Gastroesophageal sphincter (tissue), 3 donors: ENCODE measurements at regions not wholly inside any gene's neighbourhood (a gene's known extent, or its start where the extent isn't known, plus 50 kb on each side); places are given as distances from the start of the nearest gene placed in this dataset.

ENCODE experiments used
- EP300 ChIP-seq: sonication (generic); formaldehyde crosslinking; IDR thresholded peaks from one replicate; pipeline ENCODE4 v1.6.1; 2017; ENCODE audit warnings: antibody characterized with exemption, mild to moderate bottlenecking
- TF ChIP-seq, protein P1 (sequence below), 4 experiments: fragments of 200-600 bp in 2 of 4; fragments of 450-650 bp in 2 of 4; sonication (generic) in 1 of 4; IDR thresholded peaks; one replicate each; pipeline ENCODE4 v1.5.1; 2017 to 2019; ENCODE audit warnings: antibody characterized with exemption in 4 of 4, mild to moderate bottlenecking in 2 of 4, moderate library complexity in 2 of 4

GRCh38 chr5:27908341-27908740 is 870.0 kb upstream of the CDH9 start:
- TF ChIP-seq, protein P1, sequence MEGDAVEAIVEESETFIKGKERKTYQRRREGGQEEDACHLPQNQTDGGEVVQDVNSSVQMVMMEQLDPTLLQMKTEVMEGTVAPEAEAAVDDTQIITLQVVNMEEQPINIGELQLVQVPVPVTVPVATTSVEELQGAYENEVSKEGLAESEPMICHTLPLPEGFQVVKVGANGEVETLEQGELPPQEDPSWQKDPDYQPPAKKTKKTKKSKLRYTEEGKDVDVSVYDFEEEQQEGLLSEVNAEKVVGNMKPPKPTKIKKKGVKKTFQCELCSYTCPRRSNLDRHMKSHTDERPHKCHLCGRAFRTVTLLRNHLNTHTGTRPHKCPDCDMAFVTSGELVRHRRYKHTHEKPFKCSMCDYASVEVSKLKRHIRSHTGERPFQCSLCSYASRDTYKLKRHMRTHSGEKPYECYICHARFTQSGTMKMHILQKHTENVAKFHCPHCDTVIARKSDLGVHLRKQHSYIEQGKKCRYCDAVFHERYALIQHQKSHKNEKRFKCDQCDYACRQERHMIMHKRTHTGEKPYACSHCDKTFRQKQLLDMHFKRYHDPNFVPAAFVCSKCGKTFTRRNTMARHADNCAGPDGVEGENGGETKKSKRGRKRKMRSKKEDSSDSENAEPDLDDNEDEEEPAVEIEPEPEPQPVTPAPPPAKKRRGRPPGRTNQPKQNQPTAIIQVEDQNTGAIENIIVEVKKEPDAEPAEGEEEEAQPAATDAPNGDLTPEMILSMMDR (IDR thresholded peaks at IDR 0.05), result no peak
- TF ChIP-seq EP300, result no peak
